CD4-positive, alpha-beta T cell treated with Interleukin-4 for 4 hours (primary cell): ENCODE measurements at regions not wholly inside any gene's neighbourhood (a gene's known extent, or its start where the extent isn't known, plus 50 kb on each side); places are given as distances from the start of the nearest gene placed in this dataset.
"Not testable (repeated sequence)": the region's sequence is repeated elsewhere in the genome, so short reads cannot be mapped to it uniquely, and the experiment has no call there.

ENCODE experiments used
- DNase-seq: peaks from one replicate; pipeline ENCODE4 v3.0.0-alpha.2; 2020

- no peak for DNase-seq
Observed at GRCh38 chrX:140337263-140337662, 167.6 kb downstream of the SOX3 start.

- no peak for DNase-seq
Observed at GRCh38 chrX:140318296-140318695, 186.6 kb downstream of the SOX3 start.

GRCh38 chrX:140317462-140317861 is 187.4 kb downstream of the SOX3 start:
- no peak for DNase-seq

- no peak for DNase-seq
Observed at GRCh38 chrX:140298960-140299825, 205.7 kb downstream of the SOX3 start.

GRCh38 chrX:140297273-140297672 is 207.6 kb downstream of the SOX3 start:
- no peak for DNase-seq

GRCh38 chrX:140292961-140293360 is 211.9 kb downstream of the SOX3 start:
- no peak for DNase-seq

GRCh38 chrX:140292188-140292587 is 212.7 kb downstream of the SOX3 start:
- no peak for DNase-seq

GRCh38 chrX:140274811-140275525 is 229.9 kb downstream of the SOX3 start:
- DNase-seq, result no peak

- no peak for DNase-seq
Observed at GRCh38 chrX:140273921-140274320, 230.9 kb downstream of the SOX3 start.

GRCh38 chrX:140250391-140250790 is 254.5 kb downstream of the SOX3 start:
- no peak for DNase-seq

GRCh38 chrX:140249088-140249487 is 255.8 kb downstream of the SOX3 start:
- DNase-seq, result no peak

- DNase-seq, result no peak
Observed at GRCh38 chrX:140229191-140229590, 263.9 kb upstream of the CXorf66 start.

- not testable (repeated sequence) for DNase-seq
Observed at GRCh38 chrX:140226037-140226436, 260.7 kb upstream of the CXorf66 start.

GRCh38 chrX:140215894-140216293 is 250.6 kb upstream of the CXorf66 start:
- DNase-seq, result not testable (repeated sequence)

GRCh38 chrX:140214518-140214917 is 249.2 kb upstream of the CXorf66 start:
- DNase-seq, result not testable (repeated sequence)

GRCh38 chrX:140206657-140207056 is 241.3 kb upstream of the CXorf66 start:
- no peak for DNase-seq

- DNase-seq, result no peak
Observed at GRCh38 chrX:140190441-140191108, 225.3 kb upstream of the CXorf66 start.

GRCh38 chrX:140180585-140180984 is 215.3 kb upstream of the CXorf66 start:
- no peak for DNase-seq

- no peak for DNase-seq
Observed at GRCh38 chrX:140177821-140178220, 212.5 kb upstream of the CXorf66 start.

GRCh38 chrX:140172401-140172800 is 207.1 kb upstream of the CXorf66 start:
- DNase-seq, result no peak

GRCh38 chrX:140167551-140167950 is 202.2 kb upstream of the CXorf66 start:
- DNase-seq, result no peak

GRCh38 chrX:140165849-140166248 is 200.5 kb upstream of the CXorf66 start:
- DNase-seq, result no peak

GRCh38 chrX:140164391-140164790 is 199.1 kb upstream of the CXorf66 start:
- DNase-seq, result no peak
